Upper lobe of left lung (tissue), 6 donors: ENCODE measurements at regions not wholly inside any gene's neighbourhood (a gene's known extent, or its start where the extent isn't known, plus 50 kb on each side); places are given as distances from the start of the nearest gene placed in this dataset.

Experiments used
- ATAC-seq, 2 donors: fragments of 200-7000 bp; cut with Tn5 transposase; one replicate each; pipeline ENCODE4 v1.9.1; 2022; ENCODE audit warnings: mild to moderate bottlenecking in 2 of 2, moderate library complexity in 2 of 2; ENCODE audit not compliant: low FRiP score in 2 of 2
- DNase-seq, 2 donors: peaks; one replicate each; pipeline ENCODE4 v3.0.0-alpha.2; 2019 to 2020
- H3K27ac ChIP-seq, 4 donors: fragments of 200-600 bp; sonication (generic); one replicate each; pipeline ENCODE4 v1.5.1; 2016 to 2019
- H3K27me3 ChIP-seq, 4 donors: fragments of 200-600 bp; sonication (generic); one replicate each; pipeline ENCODE4 v1.5.1; 2017 to 2019
- H3K36me3 ChIP-seq, 4 donors: fragments of 200-600 bp; sonication (generic); one replicate each; pipeline ENCODE4 v1.5.1; 2016 to 2019
- H3K4me1 ChIP-seq, 4 donors: fragments of 200-600 bp; sonication (generic); one replicate each; pipeline ENCODE4 v1.5.1; 2018 to 2019
- H3K4me3 ChIP-seq, 4 donors: fragments of 200-600 bp; sonication (generic); one replicate each; pipeline ENCODE4 v1.5.1; 2017 to 2019; ENCODE audit warnings: mild to moderate bottlenecking in 2 of 4, moderate library complexity in 1 of 4
- H3K9me3 ChIP-seq, 4 donors: fragments of 200-600 bp; sonication (generic); one replicate each; pipeline ENCODE4 v1.5.1; 2018 to 2019
- EP300 ChIP-seq, 4 donors: sonication (generic); formaldehyde crosslinking; IDR thresholded peaks; one replicate each; pipeline ENCODE4 v1.5.1; 2017; ENCODE audit warnings: antibody characterized with exemption in 4 of 4, control low read depth in 2 of 4
- POLR2A ChIP-seq, 4 donors: fragments of 450-650 bp; IDR thresholded peaks; one replicate each; pipeline ENCODE4 v1.5.1; 2016 to 2017; ENCODE audit warnings: antibody characterized with exemption in 4 of 4, mild to moderate bottlenecking in 2 of 4
- POLR2AphosphoS5 ChIP-seq, 2 donors: sonication (generic); formaldehyde crosslinking; IDR thresholded peaks; one replicate each; pipeline ENCODE4 v1.5.1; 2017; ENCODE audit warnings: antibody characterized with exemption in 2 of 2
- WGBS, 2 donors: methylation state at CpG; one replicate each; pipeline ENCODE4 v1.1.5; 2017 to 2018; 5-methylcytosine and 5-hydroxymethylcytosine counted together
- TF ChIP-seq, protein P1 (sequence below), 6 experiments: fragments of 450-650 bp in 4 of 6; fragments of 200-600 bp in 2 of 6; sonication (generic) in 2 of 6; IDR thresholded peaks; one replicate each; pipeline ENCODE4 v1.5.1; 2016 to 2019; ENCODE audit warnings: antibody characterized with exemption in 6 of 6
- donor health status: DM: no; HTN: no; CAD: no; lungs with moderate emphysema.
- donor health status: DM: no; HTN: yes; CAD: no; lungs with severe emphysema.

- Histone ChIP-seq H3K4me1 (no peaks in the 10 kb centered on the region), H3K27ac (no peak overlapping the region), H3K27me3 (no peaks in the 10 kb centered on the region), H3K9me3 (no peaks in the 10 kb centered on the region), H3K4me3 (no peak overlapping the region), H3K36me3 (no peaks in the 10 kb centered on the region)
- ATAC-seq (no peak), DNase-seq (no peak)
- 72 to 83% methylated on average over 3 of the region's 3 CpGs for WGBS, 2 donors
- TF ChIP-seq POLR2A (IDR thresholded peaks at IDR 0.05) (no peak), POLR2AphosphoS5 (IDR thresholded peaks at IDR 0.05) (no peak), EP300 (IDR thresholded peaks at IDR 0.05) (no peak)
- TF ChIP-seq, protein P1, sequence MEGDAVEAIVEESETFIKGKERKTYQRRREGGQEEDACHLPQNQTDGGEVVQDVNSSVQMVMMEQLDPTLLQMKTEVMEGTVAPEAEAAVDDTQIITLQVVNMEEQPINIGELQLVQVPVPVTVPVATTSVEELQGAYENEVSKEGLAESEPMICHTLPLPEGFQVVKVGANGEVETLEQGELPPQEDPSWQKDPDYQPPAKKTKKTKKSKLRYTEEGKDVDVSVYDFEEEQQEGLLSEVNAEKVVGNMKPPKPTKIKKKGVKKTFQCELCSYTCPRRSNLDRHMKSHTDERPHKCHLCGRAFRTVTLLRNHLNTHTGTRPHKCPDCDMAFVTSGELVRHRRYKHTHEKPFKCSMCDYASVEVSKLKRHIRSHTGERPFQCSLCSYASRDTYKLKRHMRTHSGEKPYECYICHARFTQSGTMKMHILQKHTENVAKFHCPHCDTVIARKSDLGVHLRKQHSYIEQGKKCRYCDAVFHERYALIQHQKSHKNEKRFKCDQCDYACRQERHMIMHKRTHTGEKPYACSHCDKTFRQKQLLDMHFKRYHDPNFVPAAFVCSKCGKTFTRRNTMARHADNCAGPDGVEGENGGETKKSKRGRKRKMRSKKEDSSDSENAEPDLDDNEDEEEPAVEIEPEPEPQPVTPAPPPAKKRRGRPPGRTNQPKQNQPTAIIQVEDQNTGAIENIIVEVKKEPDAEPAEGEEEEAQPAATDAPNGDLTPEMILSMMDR (IDR thresholded peaks at IDR 0.05) = no peak
Observed at GRCh38 chr13:105201351-105201750, 1334.1 kb downstream of the EFNB2 start.

- no peaks in the 10 kb centered on the region for H3K9me3 ChIP-seq
- TF ChIP-seq POLR2A (IDR thresholded peaks at IDR 0.05) (no peak), POLR2AphosphoS5 (IDR thresholded peaks at IDR 0.05) (no peak), EP300 (IDR thresholded peaks at IDR 0.05) (no peak)
- TF ChIP-seq, protein P1 (IDR thresholded peaks at IDR 0.05) = no peak
- DNase-seq (no peak), ATAC-seq (no peak)
- no peaks in the 10 kb centered on the region for H3K4me1 ChIP-seq
- no peaks in the 10 kb centered on the region for H3K27me3 ChIP-seq
- no peak overlapping the region for H3K27ac ChIP-seq
- no peak overlapping the region for H3K4me3 ChIP-seq
- no peaks in the 10 kb centered on the region for H3K36me3 ChIP-seq
- WGBS, 2 donors = 56 to 70% methylated on average over 4 of the region's 4 CpGs
Observed at GRCh38 chr13:105200181-105200580, 1335.3 kb downstream of the EFNB2 start.

- H3K4me1 ChIP-seq = no peaks in the 10 kb centered on the region
- no peak for DNase-seq
- no peaks in the 10 kb centered on the region for H3K9me3 ChIP-seq
- WGBS, 2 donors = 68 to 72% methylated on average over 5 of the region's 5 CpGs
- no peak for ATAC-seq
- H3K27ac ChIP-seq = no peak overlapping the region
- no peak for TF ChIP-seq EP300 (IDR thresholded peaks at IDR 0.05)
- TF ChIP-seq POLR2A (IDR thresholded peaks at IDR 0.05) = no peak
- TF ChIP-seq, protein P1 (IDR thresholded peaks at IDR 0.05) = no peak
- TF ChIP-seq POLR2AphosphoS5 (IDR thresholded peaks at IDR 0.05) = no peak
- no peaks in the 10 kb centered on the region for H3K27me3 ChIP-seq
- H3K4me3 ChIP-seq = no peak overlapping the region
- no peaks in the 10 kb centered on the region for H3K36me3 ChIP-seq
Observed at GRCh38 chr13:105196052-105196451, 1339.4 kb downstream of the EFNB2 start.

DNA sequence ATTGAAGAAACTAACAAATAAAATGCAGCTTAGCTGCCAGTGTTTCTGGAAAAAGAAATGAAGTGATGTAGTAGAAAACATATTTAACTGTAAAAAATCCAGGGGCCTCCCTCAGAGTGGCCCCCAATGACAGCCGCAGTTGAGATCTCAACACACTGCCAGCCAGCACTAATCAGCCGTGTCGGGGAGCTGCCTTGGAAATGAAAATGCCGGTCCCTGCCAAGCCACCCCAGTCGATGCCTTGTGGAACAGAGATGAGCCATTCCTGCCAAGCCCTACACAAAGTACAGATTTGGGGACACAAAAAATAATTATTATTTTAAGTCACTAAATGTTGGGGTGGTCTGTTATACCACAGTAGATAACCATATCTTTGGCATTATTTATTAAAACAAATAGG lies 1342.4 kb downstream of the EFNB2 start:
- 80 to 84% methylated on average over 5 of the region's 5 CpGs for WGBS, 2 donors
- no peaks in the 10 kb centered on the region for H3K36me3 ChIP-seq
- no peaks in the 10 kb centered on the region for H3K9me3 ChIP-seq
- H3K27me3 ChIP-seq = no peaks in the 10 kb centered on the region
- no peak overlapping the region for H3K27ac ChIP-seq
- H3K4me3 ChIP-seq = no peak overlapping the region
- H3K4me1 ChIP-seq = no peaks in the 10 kb centered on the region
- ATAC-seq = no peak
- DNase-seq = no peak
- TF ChIP-seq POLR2AphosphoS5 (IDR thresholded peaks at IDR 0.05) = no peak
- TF ChIP-seq, protein P1 (IDR thresholded peaks at IDR 0.05) = no peak
- TF ChIP-seq EP300 (IDR thresholded peaks at IDR 0.05) = no peak

GRCh38 chr13:105184201-105184600 lies 1351.3 kb downstream of the EFNB2 start:
- Histone ChIP-seq H3K36me3 (no peaks in the 10 kb centered on the region), H3K27ac (no peak overlapping the region), H3K27me3 (no peaks in the 10 kb centered on the region), H3K4me1 (no peaks in the 10 kb centered on the region), H3K9me3 (no peaks in the 10 kb centered on the region), H3K4me3 (no peak overlapping the region)
- 48 to 70% methylated on average over 3 of the region's 3 CpGs for WGBS, 2 donors
- TF ChIP-seq, protein P1 (IDR thresholded peaks at IDR 0.05) = no peak
- TF ChIP-seq POLR2A (IDR thresholded peaks at IDR 0.05) (no peak), EP300 (IDR thresholded peaks at IDR 0.05) (no peak), POLR2AphosphoS5 (IDR thresholded peaks at IDR 0.05) (no peak)
- no peak for DNase-seq
- no peak for ATAC-seq
